ENCODE measurements at regions not wholly inside any gene's neighbourhood (a gene's known extent, or its start where the extent isn't known, plus 50 kb on each side); places are given as distances from the start of the nearest gene placed in this dataset.

DNA sequence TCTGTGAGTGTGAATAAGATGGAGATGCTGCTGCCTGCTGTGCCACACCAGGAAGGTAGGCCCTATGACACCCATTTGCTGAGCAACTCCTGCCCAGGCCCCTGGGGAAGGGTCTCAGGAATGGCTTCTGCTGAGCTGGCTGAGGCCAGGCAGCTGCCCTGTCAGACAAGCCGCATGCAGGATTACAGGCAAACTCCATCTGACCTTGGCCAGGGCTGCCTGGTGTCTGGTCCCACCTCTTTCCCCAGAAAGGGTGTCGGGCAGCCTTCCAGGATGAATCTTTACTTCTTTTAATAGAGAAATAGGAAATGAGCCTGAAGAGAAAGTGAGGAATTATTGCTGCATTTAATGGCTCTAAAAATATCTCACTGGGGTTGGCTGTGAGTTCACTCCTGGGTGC lies 182.5 kb downstream of the IRX5 start:
- H3K4me1 ChIP-seq: no peaks in the 10 kb centered on the region
- no peak overlapping the region for H3K27ac ChIP-seq
- TF ChIP-seq, protein P1, sequence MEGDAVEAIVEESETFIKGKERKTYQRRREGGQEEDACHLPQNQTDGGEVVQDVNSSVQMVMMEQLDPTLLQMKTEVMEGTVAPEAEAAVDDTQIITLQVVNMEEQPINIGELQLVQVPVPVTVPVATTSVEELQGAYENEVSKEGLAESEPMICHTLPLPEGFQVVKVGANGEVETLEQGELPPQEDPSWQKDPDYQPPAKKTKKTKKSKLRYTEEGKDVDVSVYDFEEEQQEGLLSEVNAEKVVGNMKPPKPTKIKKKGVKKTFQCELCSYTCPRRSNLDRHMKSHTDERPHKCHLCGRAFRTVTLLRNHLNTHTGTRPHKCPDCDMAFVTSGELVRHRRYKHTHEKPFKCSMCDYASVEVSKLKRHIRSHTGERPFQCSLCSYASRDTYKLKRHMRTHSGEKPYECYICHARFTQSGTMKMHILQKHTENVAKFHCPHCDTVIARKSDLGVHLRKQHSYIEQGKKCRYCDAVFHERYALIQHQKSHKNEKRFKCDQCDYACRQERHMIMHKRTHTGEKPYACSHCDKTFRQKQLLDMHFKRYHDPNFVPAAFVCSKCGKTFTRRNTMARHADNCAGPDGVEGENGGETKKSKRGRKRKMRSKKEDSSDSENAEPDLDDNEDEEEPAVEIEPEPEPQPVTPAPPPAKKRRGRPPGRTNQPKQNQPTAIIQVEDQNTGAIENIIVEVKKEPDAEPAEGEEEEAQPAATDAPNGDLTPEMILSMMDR (IDR thresholded peaks at IDR 0.05): no peak
- H3K36me3 ChIP-seq: no peaks in the 10 kb centered on the region
- no peak for ATAC-seq
- H3K9me3 ChIP-seq: no peaks in the 10 kb centered on the region
- intact Hi-C loops (cut with DNase I): loop anchor here in 1 of 10 donors (10.0 kb wide), 1 partner anchor 212 kb away; the partner anchor contains the start of gene IRX6
- DNase-seq: no peak
- no peak overlapping the region for H3K4me3 ChIP-seq
- WGBS, 2 donors: 63 to 87% methylated on average over 2 of the region's 2 CpGs
- H3K27me3 ChIP-seq: peaks cover 0 to 11% (median 0%) of the 10 kb centered on the region in 7 donors

- DNase-seq (no peak), ATAC-seq (no peak)
- H3K4me1 ChIP-seq: no peaks in the 10 kb centered on the region
- 88 to 100% methylated on average over 2 of the region's 2 CpGs for WGBS, 2 donors
- H3K9me3 ChIP-seq: no peaks in the 10 kb centered on the region
- peaks cover 0 to 3% (median 0%) of the 10 kb centered on the region in 7 donors for H3K27me3 ChIP-seq
- no peaks in the 10 kb centered on the region for H3K36me3 ChIP-seq
- intact Hi-C loops (cut with DNase I): loop anchor here in 1 of 10 donors (10.0 kb wide), 1 partner anchor 209 kb away; the partner anchor contains the start of gene IRX6
- H3K27ac ChIP-seq: no peak overlapping the region
- no peak overlapping the region for H3K4me3 ChIP-seq
- TF ChIP-seq, protein P1 (IDR thresholded peaks at IDR 0.05): no peak
Measured at GRCh38 chr16:55115506-55115905, 184.8 kb downstream of the IRX5 start.

GRCh38 chr16:55116165-55116920 lies 185.7 kb downstream of the IRX5 start:
- TF ChIP-seq, protein P1 (IDR thresholded peaks at IDR 0.05): no peak
- ATAC-seq (no peak), DNase-seq (no peak)
- 84 to 86% methylated on average over 14 of the region's 14 CpGs for WGBS, 2 donors
- Histone ChIP-seq H3K27ac (no peak overlapping the region), H3K4me1 (no peaks in the 10 kb centered on the region), H3K9me3 (no peaks in the 10 kb centered on the region), H3K27me3 (peaks cover 0 to 3% (median 0%) of the 10 kb centered on the region in 7 donors), H3K36me3 (no peaks in the 10 kb centered on the region), H3K4me3 (no peak overlapping the region)
- intact Hi-C loops (cut with DNase I): loop anchor here in 1 of 10 donors (10.0 kb wide), 1 partner anchor 208 kb away; the partner anchor contains the start of gene IRX6

DNA sequence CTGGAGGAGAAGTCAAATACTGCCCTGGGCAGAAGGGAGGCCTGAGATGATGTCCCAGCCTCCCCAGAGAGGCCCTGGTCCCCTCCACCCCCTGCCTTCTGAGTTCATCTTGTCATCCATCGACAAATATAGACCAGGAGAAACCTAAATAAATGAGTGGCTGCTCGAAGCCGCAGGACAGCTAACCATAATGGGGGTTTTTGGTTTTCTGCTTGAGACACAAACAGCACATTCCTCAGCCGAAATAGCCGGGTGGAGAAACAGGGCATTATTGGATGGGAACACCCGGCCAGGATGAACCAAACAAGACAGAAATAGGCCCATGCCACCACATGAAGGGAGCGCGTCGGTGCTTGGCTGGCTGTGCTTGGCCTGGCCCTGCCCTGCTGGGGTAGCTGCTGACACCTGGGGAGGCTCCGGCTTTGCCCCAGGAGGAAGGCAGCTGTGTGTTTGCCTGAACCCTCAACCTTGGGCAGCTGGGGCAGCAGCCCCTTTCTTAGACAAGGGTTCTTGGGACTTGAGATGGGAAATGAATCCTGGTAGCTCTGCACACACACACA lies 188.1 kb downstream of the IRX5 start:
- 82 to 84% methylated on average over 10 of the region's 10 CpGs for WGBS, 2 donors
- TF ChIP-seq, protein P1 (IDR thresholded peaks at IDR 0.05): no peak
- H3K4me3 ChIP-seq: no peak overlapping the region
- H3K9me3 ChIP-seq: peaks cover 0 to 16% (median 10%) of the 10 kb centered on the region in 11 donors
- intact Hi-C loops (cut with DNase I): loop anchor here in 1 of 10 donors (10.0 kb wide), 1 partner anchor 206 kb away; the partner anchor contains the start of gene IRX6
- no peak overlapping the region for H3K27ac ChIP-seq
- no peaks in the 10 kb centered on the region for H3K27me3 ChIP-seq
- H3K4me1 ChIP-seq: no peaks in the 10 kb centered on the region
- no peak for DNase-seq
- H3K36me3 ChIP-seq: no peaks in the 10 kb centered on the region
- ATAC-seq: no peak

All from heart right ventricle (tissue), 16 donors.